ENCODE measurements at regions not wholly inside any gene's neighbourhood (a gene's known extent, or its start where the extent isn't known, plus 50 kb on each side); places are given as distances from the start of the nearest gene placed in this dataset.

DNA sequence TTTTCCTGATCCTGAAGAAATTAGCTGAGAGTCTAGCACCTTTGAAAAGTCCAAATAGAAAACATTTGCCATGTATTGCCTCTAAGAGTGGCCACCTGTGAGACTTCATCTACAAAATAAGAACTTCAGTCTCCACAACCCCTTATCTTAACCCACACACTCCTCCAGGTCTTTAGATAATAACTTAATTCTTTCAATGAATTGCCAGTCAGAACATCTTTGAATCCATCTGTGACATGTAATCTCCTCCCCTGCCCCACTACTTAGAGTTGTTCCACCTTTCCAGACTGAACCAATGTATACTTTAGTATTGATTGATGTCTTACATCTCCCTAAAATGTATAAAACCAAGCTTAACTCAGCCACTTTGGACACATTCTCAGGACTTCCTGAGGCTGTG is 84.4 kb upstream of the FAM171A1 start:
- no peaks in the 10 kb centered on the region for H3K9me3 ChIP-seq (ENCODE audit: severe bottlenecking)
- H3K27me3 ChIP-seq (ENCODE audit: insufficient read depth, low read depth, severe bottlenecking) = no peaks in the 10 kb centered on the region
- DNase-seq = no peak
- TF ChIP-seq, protein P1, sequence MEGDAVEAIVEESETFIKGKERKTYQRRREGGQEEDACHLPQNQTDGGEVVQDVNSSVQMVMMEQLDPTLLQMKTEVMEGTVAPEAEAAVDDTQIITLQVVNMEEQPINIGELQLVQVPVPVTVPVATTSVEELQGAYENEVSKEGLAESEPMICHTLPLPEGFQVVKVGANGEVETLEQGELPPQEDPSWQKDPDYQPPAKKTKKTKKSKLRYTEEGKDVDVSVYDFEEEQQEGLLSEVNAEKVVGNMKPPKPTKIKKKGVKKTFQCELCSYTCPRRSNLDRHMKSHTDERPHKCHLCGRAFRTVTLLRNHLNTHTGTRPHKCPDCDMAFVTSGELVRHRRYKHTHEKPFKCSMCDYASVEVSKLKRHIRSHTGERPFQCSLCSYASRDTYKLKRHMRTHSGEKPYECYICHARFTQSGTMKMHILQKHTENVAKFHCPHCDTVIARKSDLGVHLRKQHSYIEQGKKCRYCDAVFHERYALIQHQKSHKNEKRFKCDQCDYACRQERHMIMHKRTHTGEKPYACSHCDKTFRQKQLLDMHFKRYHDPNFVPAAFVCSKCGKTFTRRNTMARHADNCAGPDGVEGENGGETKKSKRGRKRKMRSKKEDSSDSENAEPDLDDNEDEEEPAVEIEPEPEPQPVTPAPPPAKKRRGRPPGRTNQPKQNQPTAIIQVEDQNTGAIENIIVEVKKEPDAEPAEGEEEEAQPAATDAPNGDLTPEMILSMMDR (IDR thresholded peaks at IDR 0.05; ENCODE audit: low read depth, low read length) = no peak
- H3K36me3 ChIP-seq = no peaks in the 10 kb centered on the region
- H3K27ac ChIP-seq = peak overlapping the region; percentile 83
- no peak overlapping the region for H3K4me3 ChIP-seq (ENCODE audit: low read depth, low read length)

DNA sequence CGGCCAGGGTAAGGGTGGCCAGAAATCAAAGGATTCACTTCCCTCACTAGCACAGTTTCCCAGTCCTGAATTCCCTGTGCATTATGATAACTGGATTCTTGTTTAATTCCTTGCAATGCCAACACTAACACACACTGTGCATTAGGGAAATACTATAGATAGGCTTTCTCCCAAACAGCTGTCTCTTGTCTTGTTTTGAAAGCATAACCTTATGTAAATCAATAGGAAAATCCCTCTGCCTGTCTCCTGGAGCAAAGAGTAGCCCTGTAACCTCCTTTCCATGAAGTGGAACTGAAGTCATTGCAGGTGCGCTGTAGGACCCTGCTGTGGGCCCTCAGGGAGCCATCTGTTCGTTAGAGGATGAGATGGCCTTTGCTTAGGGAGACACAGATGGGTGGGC is 82.8 kb upstream of the FAM171A1 start:
- peak overlapping the region; percentile 23; the same call in 1 of the 2 replicates for H3K4me3 ChIP-seq (ENCODE audit: low read depth, low read length)
- no peaks in the 10 kb centered on the region for H3K27me3 ChIP-seq (ENCODE audit: insufficient read depth, low read depth, severe bottlenecking)
- H3K36me3 ChIP-seq = no peaks in the 10 kb centered on the region
- peak; percentile 82 for DNase-seq
- H3K27ac ChIP-seq = peak overlapping the region; percentile 79
- no peaks in the 10 kb centered on the region for H3K9me3 ChIP-seq (ENCODE audit: severe bottlenecking)
- TF ChIP-seq, protein P1 (IDR thresholded peaks at IDR 0.05; ENCODE audit: low read depth, low read length) = no peak

DNA sequence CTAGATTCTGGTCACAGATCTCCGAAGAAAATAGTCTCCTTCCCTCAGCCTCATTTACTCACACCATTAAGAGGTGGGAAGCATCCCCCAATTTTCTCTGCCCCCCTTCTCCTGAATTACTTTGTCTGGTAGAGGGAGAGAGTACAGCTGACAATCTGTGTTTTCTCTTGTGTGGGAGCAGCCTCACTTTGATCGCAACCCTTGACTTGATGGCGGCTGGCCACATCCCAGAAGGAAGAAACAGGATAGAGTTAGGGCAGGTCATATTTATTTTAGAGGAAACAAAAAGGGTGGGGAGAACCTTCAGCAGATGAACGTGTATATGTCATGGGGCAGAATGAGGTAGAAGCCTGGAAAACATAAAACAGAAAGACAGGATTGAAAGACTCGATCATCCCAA is 82.4 kb upstream of the FAM171A1 start:
- DNase-seq = no peak
- H3K36me3 ChIP-seq = no peaks in the 10 kb centered on the region
- peak overlapping the region; percentile 23 for H3K4me3 ChIP-seq (ENCODE audit: low read depth, low read length)
- peak overlapping the region; percentile 79 for H3K27ac ChIP-seq
- H3K27me3 ChIP-seq (ENCODE audit: insufficient read depth, low read depth, severe bottlenecking) = no peaks in the 10 kb centered on the region
- no peaks in the 10 kb centered on the region for H3K9me3 ChIP-seq (ENCODE audit: severe bottlenecking)
- TF ChIP-seq, protein P1 (IDR thresholded peaks at IDR 0.05; ENCODE audit: low read depth, low read length) = no peak

DNA sequence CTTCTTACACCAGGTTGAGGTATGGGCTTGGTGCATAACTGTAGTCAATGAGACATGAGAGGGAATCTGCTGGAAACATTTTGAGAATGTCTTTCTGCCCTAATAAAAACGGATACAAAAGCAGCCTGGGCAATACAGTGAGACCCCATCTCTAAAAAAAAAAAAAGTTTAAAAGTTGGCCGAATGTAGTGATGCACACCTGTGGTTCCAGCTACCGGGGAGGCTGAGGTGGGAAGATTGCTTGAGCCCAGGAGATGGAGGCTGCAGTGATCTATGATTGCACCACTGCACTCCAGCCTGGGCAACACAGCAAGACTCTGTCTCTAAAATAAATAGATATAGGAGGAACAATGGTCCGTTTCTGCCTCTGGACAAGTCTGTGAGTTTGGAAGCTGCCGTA is 81.5 kb upstream of the FAM171A1 start:
- Histone ChIP-seq H3K9me3 (ENCODE audit: severe bottlenecking) (no peaks in the 10 kb centered on the region), H3K4me3 (ENCODE audit: low read depth, low read length) (no peak overlapping the region), H3K36me3 (no peaks in the 10 kb centered on the region), H3K27me3 (ENCODE audit: insufficient read depth, low read depth, severe bottlenecking) (no peaks in the 10 kb centered on the region), H3K27ac (no peak overlapping the region)
- TF ChIP-seq, protein P1 (IDR thresholded peaks at IDR 0.05; ENCODE audit: low read depth, low read length) = no peak
- no peak for DNase-seq

DNA sequence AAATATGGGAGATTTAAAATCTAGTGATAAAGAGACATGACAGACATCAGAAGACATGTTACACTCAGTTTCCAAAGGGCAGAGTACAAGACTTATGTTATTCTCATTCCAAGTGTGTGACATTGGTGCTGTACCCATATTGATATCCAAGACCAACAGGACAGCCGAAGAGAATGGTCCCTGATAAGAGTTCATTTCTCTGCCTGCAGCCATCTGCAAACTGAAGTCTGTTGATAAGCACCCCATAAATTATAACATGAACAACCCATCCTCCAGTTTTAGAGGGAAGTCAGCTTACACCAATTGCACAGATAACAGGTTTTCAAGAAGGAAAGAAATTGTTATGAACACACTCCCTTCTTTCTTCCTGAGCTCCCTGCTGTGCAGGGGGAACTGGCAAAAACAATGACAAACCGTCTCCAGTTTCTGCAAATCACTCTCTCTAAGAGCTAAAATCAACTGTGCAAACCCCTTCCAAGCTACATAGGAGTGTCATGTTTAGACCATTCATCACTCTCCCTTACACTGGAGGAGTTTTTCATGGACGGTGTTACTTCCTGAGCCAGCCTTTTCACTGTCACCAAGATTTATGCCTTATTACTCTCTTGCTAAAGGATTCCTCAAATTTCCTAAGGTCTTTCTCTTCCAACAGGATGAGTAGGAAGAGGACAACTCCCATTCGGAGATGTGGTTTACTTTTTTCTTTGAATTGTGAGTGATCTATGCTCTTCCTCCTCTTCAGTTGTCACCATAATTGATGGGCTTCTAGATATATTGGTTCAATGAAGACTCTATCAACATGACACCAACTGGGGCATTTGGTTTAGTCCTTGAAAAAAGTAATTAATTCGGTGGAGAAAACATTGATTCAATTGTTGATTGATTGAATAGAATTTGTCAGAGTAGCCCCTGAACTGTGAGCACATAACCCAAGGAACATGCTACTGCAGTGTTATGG is 80.3 kb upstream of the FAM171A1 start:
- DNase-seq = no peak
- no peaks in the 10 kb centered on the region for H3K9me3 ChIP-seq (ENCODE audit: severe bottlenecking)
- H3K4me3 ChIP-seq (ENCODE audit: low read depth, low read length) = no peak overlapping the region
- no peak overlapping the region for H3K27ac ChIP-seq
- H3K36me3 ChIP-seq = no peaks in the 10 kb centered on the region
- TF ChIP-seq, protein P1 (IDR thresholded peaks at IDR 0.05; ENCODE audit: low read depth, low read length) = no peak
- H3K27me3 ChIP-seq (ENCODE audit: insufficient read depth, low read depth, severe bottlenecking) = no peaks in the 10 kb centered on the region

Data from WERI-Rb-1 (cell line).